ENCODE measurements at regions not wholly inside any gene's neighbourhood (a gene's known extent, or its start where the extent isn't known, plus 50 kb on each side); places are given as distances from the start of the nearest gene placed in this dataset.

DNA sequence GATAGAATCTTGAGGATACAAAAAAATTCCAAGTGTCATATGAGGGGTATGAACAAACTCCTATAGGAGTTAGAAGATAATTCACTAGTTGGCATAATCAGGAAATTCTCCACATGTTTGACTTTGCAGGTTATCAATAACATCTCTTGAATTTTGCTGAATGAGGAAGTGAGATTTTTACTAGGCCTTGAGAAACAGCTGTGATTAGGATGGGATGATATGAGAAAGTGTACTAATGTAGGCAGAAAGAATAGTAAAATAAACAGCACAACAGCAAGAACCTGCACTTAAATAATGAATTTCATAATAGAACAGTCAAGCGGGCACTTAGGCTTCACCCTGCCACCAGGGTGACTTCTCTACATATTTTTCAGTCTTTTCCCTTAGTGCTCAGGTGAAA, 570.8 kb upstream of the CRIM1 start:
- peaks cover 0 to 11% of the 10 kb centered on the region in 2 experiments for H3K9me3 ChIP-seq (ENCODE audit: control insufficient read depth in 1 of 2, insufficient read depth in 1 of 2, low read length in 2 of 2)
- no peaks in the 10 kb centered on the region for H3K36me3 Mint-ChIP-seq (ENCODE audit: low read depth)
- no peaks in the 10 kb centered on the region for H3K36me3 ChIP-seq (ENCODE audit: insufficient read depth, low read length)
- ATAC-seq (ENCODE audit: poor library complexity) (no peak), DNase-seq (no peak)
- H3K9me3 Mint-ChIP-seq, result peaks cover 5% of the 10 kb centered on the region
- H3K27me3 Mint-ChIP-seq, result peaks cover 4% of the 10 kb centered on the region
- H3K4me3 Mint-ChIP-seq, result no peak overlapping the region
- H3K27ac ChIP-seq (ENCODE audit: low read depth in 1 of 2, low read length in 2 of 2), result no peak overlapping the region
- no peak overlapping the region for H3K4me3 ChIP-seq (ENCODE audit: low read length)
- no peak overlapping the region for H3K27ac Mint-ChIP-seq
- no peaks in the 10 kb centered on the region for H3K4me1 Mint-ChIP-seq (ENCODE audit: low read depth)
- CTCF ChIA-PET, result no interaction called here
- no peaks in the 10 kb centered on the region for H3K27me3 ChIP-seq (ENCODE audit: control insufficient read depth in 1 of 2, insufficient read depth in 2 of 2, low read length in 2 of 2)
- TF ChIP-seq, protein P1, sequence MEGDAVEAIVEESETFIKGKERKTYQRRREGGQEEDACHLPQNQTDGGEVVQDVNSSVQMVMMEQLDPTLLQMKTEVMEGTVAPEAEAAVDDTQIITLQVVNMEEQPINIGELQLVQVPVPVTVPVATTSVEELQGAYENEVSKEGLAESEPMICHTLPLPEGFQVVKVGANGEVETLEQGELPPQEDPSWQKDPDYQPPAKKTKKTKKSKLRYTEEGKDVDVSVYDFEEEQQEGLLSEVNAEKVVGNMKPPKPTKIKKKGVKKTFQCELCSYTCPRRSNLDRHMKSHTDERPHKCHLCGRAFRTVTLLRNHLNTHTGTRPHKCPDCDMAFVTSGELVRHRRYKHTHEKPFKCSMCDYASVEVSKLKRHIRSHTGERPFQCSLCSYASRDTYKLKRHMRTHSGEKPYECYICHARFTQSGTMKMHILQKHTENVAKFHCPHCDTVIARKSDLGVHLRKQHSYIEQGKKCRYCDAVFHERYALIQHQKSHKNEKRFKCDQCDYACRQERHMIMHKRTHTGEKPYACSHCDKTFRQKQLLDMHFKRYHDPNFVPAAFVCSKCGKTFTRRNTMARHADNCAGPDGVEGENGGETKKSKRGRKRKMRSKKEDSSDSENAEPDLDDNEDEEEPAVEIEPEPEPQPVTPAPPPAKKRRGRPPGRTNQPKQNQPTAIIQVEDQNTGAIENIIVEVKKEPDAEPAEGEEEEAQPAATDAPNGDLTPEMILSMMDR (IDR thresholded peaks at IDR 0.05), result no peak
- POLR2A ChIA-PET, result no interaction called here
- H3K4me1 ChIP-seq (ENCODE audit: insufficient read depth, low read length), result no peaks in the 10 kb centered on the region
- intact Hi-C loops (cut with DNase I, micrococcal nuclease), result no loop called here

DNA sequence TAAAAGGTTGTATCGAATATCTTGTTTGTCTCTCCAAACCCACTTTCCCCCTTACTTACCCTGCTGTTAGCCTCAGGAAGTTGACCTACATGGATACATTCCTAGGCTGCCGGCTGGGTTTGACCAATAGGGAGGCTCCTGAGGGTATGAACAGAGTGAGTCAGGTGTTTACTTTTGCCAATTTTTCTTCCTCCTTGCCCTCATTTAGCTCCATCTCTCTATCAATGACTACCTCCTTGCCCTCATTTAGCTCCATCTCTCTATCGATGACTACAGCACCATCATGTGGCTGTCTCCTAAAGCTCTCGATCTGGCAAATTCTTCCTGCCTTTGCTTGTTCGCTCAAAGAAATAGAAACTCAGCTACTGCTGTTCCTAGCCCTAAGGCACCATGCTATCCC, 571.9 kb upstream of the CRIM1 start:
- Histone ChIP-seq H3K27me3 (ENCODE audit: control insufficient read depth in 1 of 2, insufficient read depth in 2 of 2, low read length in 2 of 2) (no peaks in the 10 kb centered on the region), H3K4me3 (ENCODE audit: low read length) (no peak overlapping the region), H3K9me3 (ENCODE audit: control insufficient read depth in 1 of 2, insufficient read depth in 1 of 2, low read length in 2 of 2) (peaks cover 0 to 11% of the 10 kb centered on the region in 2 experiments), H3K4me1 (ENCODE audit: insufficient read depth, low read length) (no peaks in the 10 kb centered on the region), H3K36me3 (ENCODE audit: insufficient read depth, low read length) (no peaks in the 10 kb centered on the region), H3K27ac (ENCODE audit: low read depth in 1 of 2, low read length in 2 of 2) (no peak overlapping the region)
- intact Hi-C loops (cut with DNase I, micrococcal nuclease), result no loop called here
- no peak overlapping the region for H3K4me3 Mint-ChIP-seq
- H3K27ac Mint-ChIP-seq, result no peak overlapping the region
- TF ChIP-seq, protein P1 (IDR thresholded peaks at IDR 0.05), result no peak
- no peaks in the 10 kb centered on the region for H3K4me1 Mint-ChIP-seq (ENCODE audit: low read depth)
- DNase-seq, result no peak
- H3K36me3 Mint-ChIP-seq (ENCODE audit: low read depth), result no peaks in the 10 kb centered on the region
- POLR2A ChIA-PET, result no interaction called here
- no peak for ATAC-seq (ENCODE audit: poor library complexity)
- CTCF ChIA-PET, result no interaction called here
- peaks cover 5% of the 10 kb centered on the region for H3K9me3 Mint-ChIP-seq
- H3K27me3 Mint-ChIP-seq, result peaks cover 4% of the 10 kb centered on the region

DNA sequence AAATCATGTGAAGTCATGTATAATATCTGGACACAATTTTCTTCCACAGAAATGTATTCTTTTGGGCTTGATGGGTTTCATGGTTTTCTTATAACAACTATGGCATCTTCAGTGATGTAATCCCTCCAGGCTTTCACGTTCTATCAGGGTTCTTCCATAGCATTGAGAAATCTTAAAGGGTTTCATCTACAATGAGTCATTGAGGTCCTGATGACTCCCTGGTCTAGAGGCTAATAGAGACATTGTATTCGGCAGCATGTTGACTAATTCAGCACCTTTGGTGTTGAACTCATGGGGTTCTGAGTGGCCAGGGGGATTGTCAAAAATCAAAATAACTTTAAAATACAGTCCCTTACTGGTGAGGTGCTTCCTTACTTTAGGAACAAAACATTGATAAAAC, 614.0 kb upstream of the CRIM1 start:
- DNase-seq (no peak), ATAC-seq (ENCODE audit: poor library complexity) (no peak)
- Histone ChIP-seq H3K27me3 (ENCODE audit: control insufficient read depth in 1 of 2, insufficient read depth in 2 of 2, low read length in 2 of 2) (no peaks in the 10 kb centered on the region), H3K4me1 (ENCODE audit: insufficient read depth, low read length) (no peaks in the 10 kb centered on the region), H3K4me3 (ENCODE audit: low read length) (no peak overlapping the region), H3K36me3 (ENCODE audit: insufficient read depth, low read length) (no peaks in the 10 kb centered on the region), H3K27ac (ENCODE audit: low read depth in 1 of 2, low read length in 2 of 2) (no peak overlapping the region), H3K9me3 (ENCODE audit: control insufficient read depth in 1 of 2, insufficient read depth in 1 of 2, low read length in 2 of 2) (peaks cover 0 to 4% of the 10 kb centered on the region in 2 experiments)
- Mint-ChIP-seq H3K4me3 (no peak overlapping the region), H3K9me3 (no peaks in the 10 kb centered on the region), H3K27ac (no peak overlapping the region), H3K27me3 (no peaks in the 10 kb centered on the region), H3K4me1 (ENCODE audit: low read depth) (no peaks in the 10 kb centered on the region), H3K36me3 (ENCODE audit: low read depth) (no peaks in the 10 kb centered on the region)
- ChIA-PET CTCF (no interaction called here), POLR2A (no interaction called here)
- TF ChIP-seq, protein P1 (IDR thresholded peaks at IDR 0.05), result no peak
- intact Hi-C loops (cut with DNase I, micrococcal nuclease), result no loop called here

Data from CD4-positive, alpha-beta T cell (primary cell).